ENCODE measurements at regions not wholly inside any gene's neighbourhood (a gene's known extent, or its start where the extent isn't known, plus 50 kb on each side); places are given as distances from the start of the nearest gene placed in this dataset.

- no peak for DNase-seq
These were observed 398.1 kb downstream of the NOVA1 start for GRCh38 chr14:26199590-26200370.

GRCh38 chr14:26199096-26199495 lies 398.7 kb downstream of the NOVA1 start:
- DNase-seq, result peak; percentile 0

DNA sequence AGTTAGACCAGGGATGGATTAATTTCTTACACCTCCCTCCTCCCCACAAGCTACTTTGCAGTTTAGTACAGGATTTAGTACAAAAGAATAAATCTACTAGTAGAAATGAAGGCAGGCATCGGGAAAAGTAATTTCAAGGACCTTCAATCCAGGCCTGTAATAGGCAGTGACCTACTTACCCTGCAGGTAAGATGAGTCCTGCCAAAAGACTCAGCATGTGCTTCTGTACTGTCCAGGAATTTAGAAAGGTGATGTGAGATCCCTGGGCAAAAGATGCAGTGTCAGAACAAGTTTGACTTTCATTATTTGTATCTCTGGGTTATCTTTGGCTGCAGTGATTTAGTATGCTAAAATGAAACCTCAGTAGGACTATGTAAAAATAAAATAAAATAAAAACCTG lies 403.0 kb downstream of the NOVA1 start:
- no peak for DNase-seq

DNA sequence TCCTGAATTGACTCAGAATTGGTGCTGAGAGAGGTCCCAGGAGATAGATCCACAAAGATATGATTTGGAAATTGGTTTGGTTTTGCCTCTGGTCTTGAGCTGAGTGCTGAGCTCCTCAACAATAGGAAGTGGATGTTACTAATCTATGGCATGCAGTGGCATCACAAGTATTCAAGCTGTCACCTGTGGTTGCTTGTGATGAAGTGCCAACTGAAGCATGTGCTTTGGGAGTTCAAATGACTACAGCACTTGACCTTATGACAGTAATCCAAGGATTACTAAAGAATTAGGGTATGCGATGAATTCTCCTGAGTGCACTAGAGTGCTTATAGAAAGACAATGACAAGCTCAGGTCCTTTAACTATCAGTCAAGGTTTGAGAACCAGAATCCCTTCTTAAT lies 406.2 kb downstream of the NOVA1 start:
- DNase-seq, result peak; percentile 70

DNA sequence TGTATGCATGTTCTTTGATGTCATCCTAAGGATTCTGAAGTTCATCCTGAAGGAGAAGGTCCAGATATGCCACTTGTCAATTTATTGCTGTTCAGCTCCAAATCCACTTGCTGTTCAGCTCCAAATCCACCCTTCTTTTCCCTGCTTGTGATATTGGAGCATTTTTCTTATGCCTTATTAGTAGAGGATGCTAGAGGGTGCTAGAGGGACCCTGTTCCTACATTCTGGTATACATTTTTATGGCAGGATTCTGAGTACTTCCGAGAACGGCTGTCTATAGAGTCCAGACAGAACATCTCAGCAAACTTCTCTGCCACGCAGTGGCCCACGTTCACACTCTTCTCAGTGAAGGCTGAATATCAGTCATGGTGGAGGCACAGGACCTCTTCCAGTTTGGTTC lies 406.7 kb downstream of the NOVA1 start:
- no peak for DNase-seq

- DNase-seq, result no peak
These were observed 407.2 kb downstream of the NOVA1 start for GRCh38 chr14:26190646-26191045.

DNA sequence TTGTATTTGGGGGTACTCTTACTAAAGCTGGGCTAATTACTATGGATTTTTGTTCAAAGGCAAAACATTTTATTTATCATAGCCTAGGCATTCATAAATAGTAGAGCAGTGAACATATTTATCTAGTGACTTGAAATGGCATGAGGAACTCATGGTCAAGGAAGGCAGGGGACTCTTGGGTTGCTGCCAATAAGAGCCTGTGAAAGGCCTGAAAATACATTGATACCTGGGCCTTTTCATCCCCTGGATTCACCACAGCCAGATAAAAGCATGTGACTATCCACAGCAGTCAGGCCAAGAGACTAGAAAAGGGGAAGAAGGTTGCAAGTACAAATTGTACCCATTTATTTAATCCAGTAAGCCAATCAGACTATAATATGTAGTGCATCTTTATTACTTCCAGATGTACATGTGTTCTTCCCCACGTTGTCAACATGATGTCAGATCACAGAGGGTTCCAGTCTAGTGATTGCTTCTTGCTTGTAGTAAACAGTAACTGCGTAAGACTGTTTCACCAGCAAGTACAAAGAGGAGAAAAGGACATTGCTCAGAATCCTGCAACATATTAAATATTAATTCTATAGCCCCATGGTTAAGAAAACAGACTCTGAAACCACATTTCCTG lies 409.7 kb downstream of the NOVA1 start:
- no peak for DNase-seq

DNA sequence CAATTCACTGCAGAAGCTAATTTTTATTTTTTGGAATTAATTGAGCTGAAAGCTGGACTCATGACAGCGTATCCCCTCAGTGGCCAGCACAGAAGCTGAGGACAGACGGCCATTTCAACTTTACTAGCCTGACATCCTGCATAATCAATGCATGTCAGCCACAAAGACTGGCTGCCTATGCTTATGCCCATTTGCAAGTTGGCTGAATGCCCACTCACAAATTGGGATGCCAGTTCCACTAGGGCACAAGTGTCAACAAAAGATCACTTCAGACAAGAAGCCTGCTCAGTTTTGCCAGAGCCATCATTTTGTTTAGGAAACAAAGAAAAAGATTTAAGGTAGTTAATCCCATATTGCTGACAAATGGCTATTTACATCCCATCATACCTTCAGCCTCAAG lies 417.6 kb downstream of the NOVA1 start:
- no peak for DNase-seq

GRCh38 chr14:26175658-26176057 lies 422.2 kb downstream of the NOVA1 start:
- no peak for DNase-seq

GRCh38 chr14:26174395-26174794 lies 423.4 kb downstream of the NOVA1 start:
- no peak for DNase-seq

DNA sequence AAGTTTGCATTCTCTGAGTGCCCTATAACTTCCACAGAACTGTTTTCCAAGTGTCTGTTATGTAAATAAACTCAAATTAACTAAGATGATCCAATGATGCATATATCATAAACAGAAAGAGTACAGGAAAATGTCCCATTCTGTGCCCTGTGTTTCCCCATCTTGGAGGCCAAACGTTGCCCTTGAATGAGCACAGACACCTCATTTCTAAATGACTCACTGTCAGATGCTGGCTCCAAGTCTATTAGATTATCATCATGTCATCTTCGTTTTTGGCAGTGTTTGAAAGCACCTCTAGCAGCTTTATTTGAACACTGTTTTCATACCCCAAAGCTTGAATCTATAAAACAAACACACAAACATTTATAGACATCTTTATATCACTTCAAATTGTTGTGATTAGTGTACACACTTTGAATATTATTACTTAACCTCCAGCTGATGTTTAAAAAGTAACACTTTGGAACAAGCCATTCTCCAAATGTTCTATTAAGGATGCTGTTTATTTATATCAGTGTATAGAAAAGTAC lies 424.2 kb downstream of the NOVA1 start:
- DNase-seq, result no peak

DNA sequence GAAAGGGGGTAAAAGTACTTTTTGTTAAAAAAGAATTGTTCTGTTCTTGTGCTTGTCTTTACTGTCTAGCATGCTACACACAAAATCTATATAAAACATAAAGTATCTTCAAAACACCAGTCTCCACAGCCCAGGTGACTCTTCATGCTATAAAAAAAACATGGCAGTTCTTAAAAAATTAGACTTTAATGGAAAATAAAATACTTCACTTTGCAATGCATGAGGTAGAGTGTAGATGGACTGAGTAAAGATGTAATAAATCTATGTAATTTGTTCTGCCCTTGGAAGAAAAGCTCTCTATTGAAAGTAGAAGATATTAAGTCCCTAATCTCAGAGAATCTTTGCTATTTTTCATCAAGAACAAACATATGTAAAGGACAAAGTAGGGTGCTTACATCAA lies 425.4 kb downstream of the NOVA1 start:
- DNase-seq, result no peak

DNA sequence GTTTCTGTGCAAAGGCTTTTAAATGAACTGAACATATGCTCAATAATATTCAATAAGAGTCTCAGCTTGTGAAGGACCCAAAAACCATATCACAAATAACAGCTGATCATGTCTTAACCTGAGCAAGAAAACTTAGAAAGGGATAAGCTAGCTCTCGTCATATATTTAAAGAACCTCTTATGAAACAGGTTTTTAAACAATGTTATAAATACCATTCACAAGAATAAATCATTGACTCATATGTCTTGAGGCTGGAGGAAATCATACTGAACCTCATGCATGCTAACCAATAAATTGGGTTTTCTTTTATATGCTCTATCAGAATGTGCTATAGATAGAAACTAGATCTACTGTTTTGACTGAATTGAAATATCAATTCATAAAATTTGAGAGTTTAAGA lies 426.9 kb downstream of the NOVA1 start:
- DNase-seq, result no peak

- DNase-seq, result peak; percentile 95
These were observed 434.1 kb downstream of the NOVA1 start for GRCh38 chr14:26163761-26164160.

DNA sequence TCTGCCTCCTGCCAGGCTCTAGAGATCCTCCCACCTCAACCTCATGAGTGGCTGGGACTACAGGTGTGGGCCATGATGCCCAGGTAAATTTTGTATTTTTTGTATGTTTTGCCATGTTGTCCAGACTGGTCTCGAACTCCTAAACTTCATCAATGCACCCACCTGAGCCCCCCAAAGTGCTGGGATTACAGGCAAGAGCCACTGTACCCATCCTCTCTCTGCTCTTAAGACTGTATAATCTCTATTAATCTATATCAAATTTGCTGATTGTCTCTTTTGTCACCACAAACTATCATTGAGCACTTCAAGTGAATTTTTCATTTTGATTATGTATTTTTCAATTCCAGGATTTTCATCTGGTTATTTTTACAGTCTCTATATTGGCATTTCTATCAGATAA lies 440.3 kb downstream of the NOVA1 start:
- no peak for DNase-seq

DNA sequence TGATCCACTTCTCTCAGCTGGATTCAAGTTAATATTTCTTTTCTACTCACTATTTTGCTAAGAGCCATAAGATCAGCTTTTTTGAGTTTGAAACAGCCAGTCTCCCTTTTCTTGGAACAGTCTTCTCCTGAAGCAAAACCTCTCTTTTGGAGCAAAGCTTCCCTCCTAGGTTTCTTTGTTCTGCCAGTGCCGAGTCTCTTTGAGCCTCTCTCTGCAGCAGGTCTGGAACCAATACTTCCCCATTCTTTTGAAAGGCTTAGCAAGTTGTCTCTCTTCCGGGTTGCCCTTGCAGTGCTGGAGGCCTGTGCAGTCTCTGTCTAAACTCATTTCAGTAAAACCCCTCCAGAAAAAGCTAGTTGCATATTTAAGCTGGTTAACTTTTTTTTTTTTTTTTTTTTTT lies 454.8 kb downstream of the NOVA1 start:
- DNase-seq, result no peak

DNA sequence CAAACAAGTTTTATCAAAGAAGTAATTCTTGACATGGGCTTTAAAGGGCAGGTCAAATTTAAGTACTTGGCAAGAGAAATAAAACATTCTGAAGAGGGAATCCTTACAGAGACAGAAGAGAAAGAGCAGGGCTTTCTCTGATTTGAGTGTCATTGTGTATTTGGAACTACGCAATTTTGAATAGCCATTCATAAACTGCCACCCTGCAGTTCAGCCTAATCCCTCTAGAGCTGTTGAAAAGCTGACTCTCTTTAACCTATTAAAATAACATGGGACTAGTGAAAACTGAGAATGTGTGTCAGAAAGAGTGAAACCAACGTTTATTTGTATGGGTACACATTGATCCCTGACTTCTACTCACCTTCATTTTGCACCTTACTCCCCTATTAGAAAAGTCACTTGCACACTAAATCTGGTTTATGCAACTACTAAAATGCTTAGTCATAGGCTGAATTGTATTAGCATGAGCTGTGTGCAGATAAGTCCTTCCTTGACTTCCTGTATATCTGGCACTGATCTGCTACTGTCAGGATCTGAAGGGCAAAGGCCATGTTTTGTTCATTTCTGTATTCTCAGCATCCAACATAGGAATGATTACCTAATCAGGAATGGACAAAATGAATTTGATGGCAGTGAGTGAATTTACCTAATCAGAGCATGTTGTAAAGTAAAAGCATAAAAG lies 458.9 kb downstream of the NOVA1 start:
- DNase-seq, result peak; percentile 27

GRCh38 chr14:26137161-26137560 lies 460.7 kb downstream of the NOVA1 start:
- DNase-seq, result no peak

GRCh38 chr14:26132061-26132645 lies 465.7 kb downstream of the NOVA1 start:
- no peak for DNase-seq

DNA sequence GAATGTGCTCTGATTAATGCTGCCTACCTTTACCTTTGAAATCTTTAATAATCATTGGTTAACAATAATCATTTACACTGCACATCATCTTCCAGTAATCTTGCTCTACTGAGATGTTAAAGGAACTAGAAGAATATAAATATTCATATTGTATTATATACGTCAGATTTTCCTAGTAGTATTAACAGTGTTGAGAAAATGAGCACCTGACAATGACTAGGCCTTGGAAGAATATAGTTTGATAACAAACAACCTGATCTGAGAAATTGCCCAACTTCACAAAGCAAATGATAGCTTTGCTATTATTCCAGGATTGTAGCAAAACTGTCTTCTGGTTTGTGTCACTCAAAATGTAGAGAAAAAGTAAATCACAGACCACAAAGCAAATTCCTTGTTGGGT lies 467.1 kb downstream of the NOVA1 start:
- DNase-seq, result no peak

DNA sequence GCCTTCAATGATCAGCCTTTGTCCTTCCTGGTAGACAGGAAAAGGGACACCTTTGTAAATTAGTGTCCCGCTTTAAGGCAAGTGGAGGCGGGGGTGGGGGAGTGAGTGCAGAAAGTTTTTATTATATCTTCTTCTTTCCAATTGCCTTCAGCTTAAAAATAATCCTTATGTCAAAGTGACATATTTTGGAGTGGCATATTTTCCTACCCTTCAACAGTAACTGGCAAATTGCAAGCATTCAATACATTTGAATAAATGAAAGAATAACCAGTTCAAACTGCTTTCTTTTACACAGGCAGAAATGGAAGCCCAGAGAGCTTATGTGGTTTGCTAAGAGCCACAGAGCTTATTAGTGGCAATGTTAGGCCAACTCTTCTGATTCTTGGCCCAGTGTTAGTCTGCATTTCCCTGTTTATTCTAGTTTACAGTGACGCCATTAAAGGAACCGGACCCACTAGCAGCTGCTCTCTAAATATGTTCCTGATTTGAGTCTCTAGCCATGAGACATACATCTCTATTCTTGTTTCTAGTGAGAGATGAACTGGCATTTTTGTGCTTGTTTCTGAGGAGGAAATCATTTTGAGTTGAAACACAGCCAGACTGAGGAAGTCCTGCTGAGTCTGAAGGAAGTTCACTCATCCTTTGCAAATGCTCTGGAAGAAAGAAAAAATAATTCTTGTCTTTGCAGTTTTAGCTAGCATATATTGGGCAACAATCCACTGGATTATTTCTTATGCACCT lies 468.7 kb downstream of the NOVA1 start:
- no peak for DNase-seq

DNA sequence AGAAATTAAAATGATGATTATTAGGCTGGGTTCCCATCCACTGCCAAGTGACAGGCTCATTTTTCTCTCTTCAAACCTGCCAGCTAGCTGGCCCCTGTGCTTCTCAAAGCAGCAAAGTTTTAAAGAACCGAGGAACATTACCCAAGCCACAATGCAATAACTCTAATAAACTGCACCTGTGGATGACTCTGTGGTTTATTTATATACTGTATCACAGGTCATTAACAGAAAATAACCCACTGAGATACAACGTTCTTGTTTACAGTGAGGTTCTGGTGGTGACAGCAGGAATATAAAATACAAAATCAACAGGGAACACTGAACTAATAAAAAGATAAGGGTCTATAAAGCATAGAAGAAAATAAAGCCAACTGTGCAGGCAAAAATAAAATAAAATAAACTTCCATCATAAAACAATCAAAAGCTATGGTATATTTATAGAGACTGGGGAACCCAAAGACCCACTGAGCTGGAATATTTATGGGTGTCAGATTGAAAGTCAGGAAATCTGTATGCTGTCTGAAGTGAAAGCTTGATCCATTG lies 472.9 kb downstream of the NOVA1 start:
- no peak for DNase-seq

- no peak for DNase-seq
These were observed 474.4 kb downstream of the NOVA1 start for GRCh38 chr14:26123459-26123858.

Data from NCI-H82 (cell line).